CD4-positive, CD25-positive, alpha-beta regulatory T cell (primary cell): ENCODE measurements at regions not wholly inside any gene's neighbourhood (a gene's known extent, or its start where the extent isn't known, plus 50 kb on each side); places are given as distances from the start of the nearest gene placed in this dataset.

Experiments
- ATAC-seq, 2 donors: fragments of 150-1000 bp; cut with Tn5 transposase; one replicate each; pipeline ENCODE4 v1.10.0; 2021; ENCODE audit warnings: low read depth in 2 of 2, moderate number of reproducible peaks in 2 of 2, moderate library complexity in 1 of 2
- DNase-seq, 3 donors: peaks; one replicate each; pipeline versions ENCODE4 v3.0.0 to v3.0.0-alpha.2; 2012 to 2022; ENCODE audit warnings: mixed read lengths in 1 of 3
- H3K27ac ChIP-seq: one replicate; pipeline ENCODE4 v1.7.0; 2013; ENCODE audit warnings: mild to moderate bottlenecking, low read length; ENCODE audit not compliant: insufficient read depth, poor library complexity, severe bottlenecking
- H3K27me3 ChIP-seq: one replicate; pipeline ENCODE4 v1.7.0; 2013; ENCODE audit warnings: low read length; ENCODE audit not compliant: control insufficient read depth, insufficient read depth
- H3K36me3 ChIP-seq: one replicate; pipeline ENCODE4 v1.7.0; 2013; ENCODE audit warnings: mild to moderate bottlenecking, low read length, moderate library complexity; ENCODE audit not compliant: control insufficient read depth, insufficient read depth
- H3K4me1 ChIP-seq: 2 replicates; pipeline ENCODE4 v1.7.0; 2013; ENCODE audit warnings: mild to moderate bottlenecking, low read length; ENCODE audit not compliant: insufficient read depth, control insufficient read depth, poor library complexity, severe bottlenecking
- H3K4me3 ChIP-seq: one replicate; pipeline ENCODE4 v1.7.0; 2013; ENCODE audit warnings: low read depth, mild to moderate bottlenecking, low read length, moderate library complexity
- H3K9me3 ChIP-seq, 2 experiments: 1 replicate in 1 of 2; 2 replicates in 1 of 2; pipeline ENCODE4 v1.7.0; 2013; ENCODE audit warnings: low read length in 2 of 2, mild to moderate bottlenecking in 1 of 2, moderate library complexity in 1 of 2; ENCODE audit not compliant: control insufficient read depth in 2 of 2
- H3K27ac Mint-ChIP-seq, 3 donors: one replicate each; pipeline ENCODE4 v1.8.0; 2020 to 2022; ENCODE audit warnings: mild to moderate bottlenecking in 3 of 3, mixed read lengths in 3 of 3, moderate library complexity in 2 of 3
- H3K27me3 Mint-ChIP-seq: one replicate; pipeline ENCODE4 v1.8.0; 2022; ENCODE audit warnings: mild to moderate bottlenecking, mixed read lengths
- H3K36me3 Mint-ChIP-seq: one replicate; pipeline ENCODE4 v1.8.0; 2020; ENCODE audit warnings: mixed read lengths
- H3K4me1 Mint-ChIP-seq, 4 donors: one replicate each; pipeline ENCODE4 v1.8.0; 2020 to 2022; ENCODE audit warnings: mixed read lengths in 4 of 4, mild to moderate bottlenecking in 1 of 4
- H3K4me3 Mint-ChIP-seq, 4 donors: one replicate each; pipeline ENCODE4 v1.8.0; 2020 to 2022; ENCODE audit warnings: mild to moderate bottlenecking in 4 of 4, mixed read lengths in 4 of 4, moderate library complexity in 3 of 4
- H3K9me3 Mint-ChIP-seq, 7 donors: one replicate each; pipeline ENCODE4 v1.8.0; 2020 to 2022; ENCODE audit warnings: mixed read lengths in 7 of 7, mild to moderate bottlenecking in 3 of 7, moderate library complexity in 2 of 7

GRCh38 chr1:190616235-190616634 is 138.6 kb upstream of the BRINP3 start:
- no peak overlapping the region for H3K4me3 ChIP-seq
- no peaks in the 10 kb centered on the region for H3K4me1 ChIP-seq
- Mint-ChIP-seq H3K4me3 (no peak overlapping the region), H3K36me3 (no peaks in the 10 kb centered on the region), H3K27ac (no peak overlapping the region), H3K4me1 (no peaks in the 10 kb centered on the region), H3K27me3 (no peaks in the 10 kb centered on the region), H3K9me3 (peaks cover 0 to 24% (median 1%) of the 10 kb centered on the region in 7 donors)
- ATAC-seq (no peak), DNase-seq (no peak)
- no peaks in the 10 kb centered on the region for H3K36me3 ChIP-seq
- no peak overlapping the region for H3K27ac ChIP-seq
- no peaks in the 10 kb centered on the region for H3K27me3 ChIP-seq
- H3K9me3 ChIP-seq, result peaks cover 0 to 7% of the 10 kb centered on the region in 2 experiments

GRCh38 chr1:190619724-190620123 is 142.1 kb upstream of the BRINP3 start:
- Mint-ChIP-seq H3K27me3 (no peaks in the 10 kb centered on the region), H3K27ac (no peak overlapping the region), H3K4me1 (no peaks in the 10 kb centered on the region), H3K4me3 (no peak overlapping the region), H3K36me3 (no peaks in the 10 kb centered on the region), H3K9me3 (peaks cover 0 to 24% (median 3%) of the 10 kb centered on the region in 7 donors)
- Histone ChIP-seq H3K4me1 (no peaks in the 10 kb centered on the region), H3K4me3 (no peak overlapping the region), H3K27ac (no peak overlapping the region), H3K36me3 (no peaks in the 10 kb centered on the region), H3K9me3 (peaks cover 0 to 7% of the 10 kb centered on the region in 2 experiments), H3K27me3 (no peaks in the 10 kb centered on the region)
- DNase-seq (no peak), ATAC-seq (no peak)

DNA sequence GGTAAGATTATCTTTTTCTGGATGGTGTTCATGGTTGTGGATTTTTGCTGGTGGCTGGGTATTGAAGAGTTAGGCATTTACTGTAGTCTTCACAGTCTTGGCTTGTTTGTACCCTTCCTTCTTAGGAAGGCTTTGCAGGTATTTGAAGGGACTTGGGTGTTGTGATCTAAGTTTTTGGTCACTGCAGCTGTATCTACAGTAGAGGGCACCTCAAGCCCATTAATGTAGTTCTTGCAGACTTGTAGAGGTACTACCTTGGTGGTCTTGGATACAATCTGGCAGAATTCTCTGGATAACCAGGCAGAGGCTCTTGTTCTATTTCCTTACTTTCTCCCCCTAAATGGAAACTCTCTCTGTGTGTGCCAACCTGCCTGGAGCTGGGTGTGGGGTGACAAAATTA is 155.8 kb upstream of the BRINP3 start:
- no peak overlapping the region for H3K27ac Mint-ChIP-seq
- H3K4me1 ChIP-seq, result no peaks in the 10 kb centered on the region
- no peak overlapping the region for H3K27ac ChIP-seq
- H3K4me3 ChIP-seq, result no peak overlapping the region
- DNase-seq (no peak), ATAC-seq (no peak)
- no peaks in the 10 kb centered on the region for H3K36me3 ChIP-seq
- H3K4me3 Mint-ChIP-seq, result no peak overlapping the region
- no peaks in the 10 kb centered on the region for H3K27me3 ChIP-seq
- H3K9me3 Mint-ChIP-seq, result peaks cover 0 to 16% (median 6%) of the 10 kb centered on the region in 7 donors
- no peaks in the 10 kb centered on the region for H3K36me3 Mint-ChIP-seq
- H3K4me1 Mint-ChIP-seq, result no peaks in the 10 kb centered on the region
- H3K9me3 ChIP-seq, result no peaks in the 10 kb centered on the region
- no peaks in the 10 kb centered on the region for H3K27me3 Mint-ChIP-seq

DNA sequence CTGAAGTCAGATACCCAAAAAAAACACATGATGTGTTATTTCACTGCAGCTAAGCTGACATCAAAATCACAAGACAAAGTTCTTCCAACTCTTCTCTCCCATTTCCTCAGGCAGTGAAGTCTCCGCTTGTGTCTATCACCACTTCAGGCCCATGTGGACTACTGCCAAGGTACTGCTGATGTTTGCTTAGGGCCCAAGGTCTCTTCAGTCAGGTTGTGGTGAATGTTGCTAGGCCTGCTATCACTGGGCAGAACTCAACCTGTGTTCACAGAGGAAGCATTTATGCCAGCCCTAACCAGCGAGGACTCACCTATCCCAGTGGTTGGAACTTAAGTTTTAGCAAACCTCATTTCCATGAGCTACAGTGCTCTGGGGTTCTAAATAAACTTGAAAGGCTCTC is 156.5 kb upstream of the BRINP3 start:
- no peaks in the 10 kb centered on the region for H3K4me1 Mint-ChIP-seq
- no peak for ATAC-seq
- no peak overlapping the region for H3K4me3 ChIP-seq
- no peaks in the 10 kb centered on the region for H3K9me3 ChIP-seq
- no peak overlapping the region for H3K4me3 Mint-ChIP-seq
- H3K36me3 ChIP-seq, result no peaks in the 10 kb centered on the region
- H3K4me1 ChIP-seq, result no peaks in the 10 kb centered on the region
- H3K27me3 ChIP-seq, result no peaks in the 10 kb centered on the region
- H3K27me3 Mint-ChIP-seq, result no peaks in the 10 kb centered on the region
- no peak overlapping the region for H3K27ac ChIP-seq
- H3K27ac Mint-ChIP-seq, result no peak overlapping the region
- no peak for DNase-seq
- no peaks in the 10 kb centered on the region for H3K36me3 Mint-ChIP-seq
- peaks cover 0 to 16% (median 7%) of the 10 kb centered on the region in 7 donors for H3K9me3 Mint-ChIP-seq

DNA sequence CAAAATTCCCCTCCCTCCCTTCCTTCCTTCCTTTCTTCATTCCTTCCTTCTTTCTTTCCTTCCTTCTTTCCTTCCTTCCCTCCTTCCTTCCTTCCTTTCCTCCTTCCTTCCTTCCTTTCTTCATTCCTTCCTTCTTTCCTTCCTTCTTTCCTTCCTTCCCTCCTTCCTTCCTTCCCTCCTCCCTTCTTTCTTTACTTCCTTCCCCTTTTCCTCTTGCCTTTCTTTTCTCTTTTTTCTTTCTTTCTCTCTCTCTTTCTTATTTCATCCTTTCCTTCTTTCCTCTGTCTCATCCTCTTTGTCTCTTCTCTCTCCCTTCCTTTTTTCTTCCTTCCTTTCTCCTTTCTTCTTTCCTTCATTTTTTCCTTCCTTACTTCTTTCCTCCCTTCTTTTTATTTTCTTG is 171.9 kb upstream of the BRINP3 start:
- Histone ChIP-seq H3K4me1 (no peaks in the 10 kb centered on the region), H3K36me3 (no peaks in the 10 kb centered on the region), H3K9me3 (no peaks in the 10 kb centered on the region), H3K27me3 (no peaks in the 10 kb centered on the region), H3K4me3 (no peak overlapping the region), H3K27ac (no peak overlapping the region)
- Mint-ChIP-seq H3K4me3 (no peak overlapping the region), H3K36me3 (no peaks in the 10 kb centered on the region), H3K27me3 (no peaks in the 10 kb centered on the region), H3K9me3 (peaks cover 0 to 20% (median 5%) of the 10 kb centered on the region in 7 donors), H3K4me1 (no peaks in the 10 kb centered on the region), H3K27ac (no peak overlapping the region)
- DNase-seq (no peak), ATAC-seq (no peak)

GRCh38 chr1:190658907-190659306 is 181.2 kb upstream of the BRINP3 start:
- no peaks in the 10 kb centered on the region for H3K4me1 Mint-ChIP-seq
- Histone ChIP-seq H3K4me1 (no peaks in the 10 kb centered on the region), H3K27ac (no peak overlapping the region), H3K4me3 (no peak overlapping the region), H3K27me3 (no peaks in the 10 kb centered on the region), H3K9me3 (no peaks in the 10 kb centered on the region), H3K36me3 (no peaks in the 10 kb centered on the region)
- no peak overlapping the region for H3K4me3 Mint-ChIP-seq
- ATAC-seq (no peak), DNase-seq (no peak)
- H3K27ac Mint-ChIP-seq, result no peak overlapping the region
- H3K36me3 Mint-ChIP-seq, result no peaks in the 10 kb centered on the region
- peaks cover 0 to 17% (median 3%) of the 10 kb centered on the region in 7 donors for H3K9me3 Mint-ChIP-seq
- H3K27me3 Mint-ChIP-seq, result no peaks in the 10 kb centered on the region

GRCh38 chr1:190663962-190664361 is 186.3 kb upstream of the BRINP3 start:
- Histone ChIP-seq H3K27me3 (no peaks in the 10 kb centered on the region), H3K9me3 (no peaks in the 10 kb centered on the region), H3K27ac (no peak overlapping the region), H3K4me1 (no peaks in the 10 kb centered on the region), H3K4me3 (no peak overlapping the region), H3K36me3 (no peaks in the 10 kb centered on the region)
- ATAC-seq, result no peak
- Mint-ChIP-seq H3K27me3 (no peaks in the 10 kb centered on the region), H3K36me3 (no peaks in the 10 kb centered on the region), H3K9me3 (peaks cover 0 to 9% (median 7%) of the 10 kb centered on the region in 7 donors), H3K4me1 (no peaks in the 10 kb centered on the region), H3K4me3 (no peak overlapping the region), H3K27ac (no peak overlapping the region)
- DNase-seq, result no peak

DNA sequence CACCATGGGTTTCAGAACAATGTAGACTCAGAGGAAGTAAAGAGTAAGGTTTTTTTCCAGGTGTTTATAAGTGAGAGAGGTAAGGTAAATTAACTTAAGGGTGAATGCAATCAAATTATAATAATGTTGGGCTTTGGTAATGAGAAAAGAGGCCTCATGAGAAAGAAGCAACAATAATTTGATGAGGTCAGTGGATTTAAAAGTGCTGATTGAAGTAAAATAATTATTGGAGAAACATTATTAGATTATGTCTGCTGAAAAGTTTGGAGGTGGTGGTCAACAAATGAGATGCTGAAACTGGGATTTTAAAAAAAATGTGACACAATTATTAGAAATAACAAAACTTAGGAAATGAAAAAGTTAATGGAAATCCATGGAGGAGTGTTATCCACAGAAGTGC is 187.4 kb upstream of the BRINP3 start:
- Histone ChIP-seq H3K4me3 (no peak overlapping the region), H3K4me1 (no peaks in the 10 kb centered on the region), H3K9me3 (no peaks in the 10 kb centered on the region), H3K27me3 (no peaks in the 10 kb centered on the region), H3K27ac (no peak overlapping the region), H3K36me3 (no peaks in the 10 kb centered on the region)
- no peak for DNase-seq
- H3K4me3 Mint-ChIP-seq, result no peak overlapping the region
- no peak for ATAC-seq
- H3K36me3 Mint-ChIP-seq, result no peaks in the 10 kb centered on the region
- peaks cover 3 to 13% (median 8%) of the 10 kb centered on the region in 7 donors for H3K9me3 Mint-ChIP-seq
- no peaks in the 10 kb centered on the region for H3K4me1 Mint-ChIP-seq
- H3K27ac Mint-ChIP-seq, result no peak overlapping the region
- no peaks in the 10 kb centered on the region for H3K27me3 Mint-ChIP-seq
